GM23248 (cell line): ENCODE measurements at regions not wholly inside any gene's neighbourhood (a gene's known extent, or its start where the extent isn't known, plus 50 kb on each side); places are given as distances from the start of the nearest gene placed in this dataset.

ENCODE experiments used
- EZH2 ChIP-seq: fragments of 200-600 bp; sonication (generic); IDR thresholded peaks from 2 replicates; pipeline ENCODE4 v1.6.1; 2018; ENCODE audit warnings: antibody characterized with exemption, mild to moderate bottlenecking; ENCODE audit not compliant: insufficient read depth, poor library complexity, severe bottlenecking
- EZH2phosphoT487 ChIP-seq: fragments of 200-600 bp; sonication (generic); IDR thresholded peaks from 2 replicates; pipeline ENCODE4 v1.6.1; 2018; ENCODE audit warnings: antibody characterized with exemption, moderate library complexity, mild to moderate bottlenecking, low read depth; ENCODE audit not compliant: insufficient read depth

DNA sequence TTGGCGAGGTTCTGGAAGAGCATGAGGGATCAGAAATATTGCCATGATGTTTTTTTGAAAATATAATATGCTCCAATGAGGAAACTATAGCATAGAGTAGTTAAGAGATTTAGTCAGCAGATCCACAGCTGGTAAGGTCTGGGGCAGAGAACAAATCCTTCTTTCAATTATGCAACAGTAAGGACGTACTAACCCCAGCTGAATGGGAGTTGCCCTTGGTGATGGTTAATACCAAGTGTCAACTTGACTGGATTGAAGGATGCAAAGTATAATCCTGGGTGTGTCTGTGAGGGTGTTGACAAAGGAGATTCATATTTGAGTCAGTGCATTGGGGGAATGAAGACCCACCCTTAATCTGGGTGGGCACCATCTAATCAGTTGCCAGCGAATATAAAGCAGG, 745.5 kb upstream of the NRSN1 start:
- TF ChIP-seq EZH2, result no peak
- no peak for TF ChIP-seq EZH2phosphoT487
